Spleen (tissue), 7 donors: ENCODE measurements at regions not wholly inside any gene's neighbourhood (a gene's known extent, or its start where the extent isn't known, plus 50 kb on each side); places are given as distances from the start of the nearest gene placed in this dataset.

Experiments
- POLR2A ChIP-seq, 3 donors: fragments of 450-650 bp; IDR thresholded peaks; one replicate each; pipeline ENCODE4 v1.5.1; 2017; ENCODE audit warnings: antibody characterized with exemption in 3 of 3, mild to moderate bottlenecking in 1 of 3
- TF ChIP-seq, protein P1 (sequence below), 11 experiments: fragments of 200-600 bp in 7 of 11; fragments of 450-650 bp in 4 of 11; sonication (generic) in 4 of 11; IDR thresholded peaks in 8 of 11; conservative IDR thresholded peaks in 3 of 11; 1 replicate in 7 of 11; 2 replicates in 4 of 11; pipeline versions ENCODE4 v1.4.0 to v1.8.0; 2016 to 2021; ENCODE audit warnings: antibody characterized with exemption in 11 of 11, inconsistent platforms in 4 of 11, mild to moderate bottlenecking in 1 of 11
- donor health status: DM: no; HTN: no; CAD: no; lungs with moderate emphysema.
- donor health status: DM: no; HTN: no; CAD: no.
- donor health status: DM: no; HTN: no; CAD: no.

DNA sequence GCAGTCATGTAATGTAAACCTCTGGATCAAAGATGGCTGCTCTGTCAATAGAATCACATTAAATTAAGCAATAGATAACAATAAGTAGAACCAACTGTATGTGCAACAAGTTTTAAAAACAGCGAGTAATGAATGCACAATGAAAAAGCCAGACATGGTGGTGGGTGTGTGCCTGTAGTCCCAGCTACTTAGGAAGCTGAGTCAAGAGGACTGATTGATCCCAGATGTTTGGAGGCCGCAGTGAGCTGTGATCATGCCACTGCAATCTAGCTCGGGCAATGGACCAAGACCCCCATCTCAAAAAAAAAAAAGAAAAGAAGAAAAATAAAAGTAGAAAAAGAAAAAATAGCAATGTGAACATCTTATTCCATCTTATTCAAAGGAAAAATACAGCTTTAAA is 558.7 kb upstream of the MMS22L start:
- no peak for TF ChIP-seq POLR2A (IDR thresholded peaks at IDR 0.05)
- TF ChIP-seq, protein P1, sequence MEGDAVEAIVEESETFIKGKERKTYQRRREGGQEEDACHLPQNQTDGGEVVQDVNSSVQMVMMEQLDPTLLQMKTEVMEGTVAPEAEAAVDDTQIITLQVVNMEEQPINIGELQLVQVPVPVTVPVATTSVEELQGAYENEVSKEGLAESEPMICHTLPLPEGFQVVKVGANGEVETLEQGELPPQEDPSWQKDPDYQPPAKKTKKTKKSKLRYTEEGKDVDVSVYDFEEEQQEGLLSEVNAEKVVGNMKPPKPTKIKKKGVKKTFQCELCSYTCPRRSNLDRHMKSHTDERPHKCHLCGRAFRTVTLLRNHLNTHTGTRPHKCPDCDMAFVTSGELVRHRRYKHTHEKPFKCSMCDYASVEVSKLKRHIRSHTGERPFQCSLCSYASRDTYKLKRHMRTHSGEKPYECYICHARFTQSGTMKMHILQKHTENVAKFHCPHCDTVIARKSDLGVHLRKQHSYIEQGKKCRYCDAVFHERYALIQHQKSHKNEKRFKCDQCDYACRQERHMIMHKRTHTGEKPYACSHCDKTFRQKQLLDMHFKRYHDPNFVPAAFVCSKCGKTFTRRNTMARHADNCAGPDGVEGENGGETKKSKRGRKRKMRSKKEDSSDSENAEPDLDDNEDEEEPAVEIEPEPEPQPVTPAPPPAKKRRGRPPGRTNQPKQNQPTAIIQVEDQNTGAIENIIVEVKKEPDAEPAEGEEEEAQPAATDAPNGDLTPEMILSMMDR (IDR thresholded peaks at IDR 0.05 in 8 of 11, conservative IDR thresholded peaks at IDR 0.05 in 3 of 11): no peak
